Neuronal stem cell (in vitro differentiated cells): ENCODE measurements at regions not wholly inside any gene's neighbourhood (a gene's known extent, or its start where the extent isn't known, plus 50 kb on each side); places are given as distances from the start of the nearest gene placed in this dataset.

Experiments
- DNase-seq: peaks from one replicate; pipeline ENCODE4 v3.0.0-alpha.2; 2013; ENCODE audit warnings: low spot score
- H2AFZ ChIP-seq: one replicate; pipeline ENCODE4 v1.6.1; 2013; ENCODE audit warnings: mild to moderate bottlenecking, low read length, inconsistent platforms
- H2AK5ac ChIP-seq: 2 replicates; pipeline ENCODE4 v1.6.1; 2013; ENCODE audit warnings: low read depth, mild to moderate bottlenecking, inconsistent platforms, low read length, moderate library complexity, mixed read lengths
- H2BK120ac ChIP-seq: 2 replicates; pipeline ENCODE4 v1.6.1; 2013; ENCODE audit warnings: low read depth, mild to moderate bottlenecking, inconsistent platforms, low read length, moderate library complexity, mixed read lengths
- H2BK12ac ChIP-seq: one replicate; pipeline ENCODE4 v1.6.1; 2013; ENCODE audit warnings: low read length, inconsistent platforms
- H2BK15ac ChIP-seq: 2 replicates; pipeline ENCODE4 v1.6.1; 2013; ENCODE audit warnings: mild to moderate bottlenecking, low read length, inconsistent platforms, mixed read lengths
- H2BK5ac ChIP-seq: one replicate; pipeline ENCODE4 v1.6.1; 2013; ENCODE audit warnings: inconsistent platforms, mild to moderate bottlenecking, low read length, moderate library complexity
- H3K14ac ChIP-seq: one replicate; pipeline ENCODE4 v1.6.1; 2013; ENCODE audit warnings: low read length, inconsistent platforms
- H3K18ac ChIP-seq: 2 replicates; pipeline ENCODE4 v1.6.1; 2013; ENCODE audit warnings: low read length, inconsistent platforms
- H3K23ac ChIP-seq: 2 replicates; pipeline ENCODE4 v1.6.1; 2013; ENCODE audit warnings: low read depth, mild to moderate bottlenecking, mixed read lengths, low read length, inconsistent platforms; ENCODE audit not compliant: poor library complexity
- H3K27ac ChIP-seq: replicated peaks from 3 replicates; pipeline ENCODE4 v1.5.1; 2013; ENCODE audit warnings: low read length, inconsistent platforms
- H3K27me3 ChIP-seq, 3 experiments: 2 replicates each; pipeline ENCODE4 v1.6.1; 2013; ENCODE audit warnings: low read length in 3 of 3, mild to moderate bottlenecking in 2 of 3, inconsistent platforms in 1 of 3, low read depth in 1 of 3, mixed read lengths in 1 of 3, moderate library complexity in 1 of 3; ENCODE audit not compliant: control insufficient read depth in 3 of 3, insufficient read depth in 3 of 3
- H3K36me3 ChIP-seq, 2 donors: replicated peaks in 1 of 2; 2 replicates each; pipeline ENCODE4 v1.6.1; 2013; ENCODE audit warnings: low read length in 2 of 2; ENCODE audit not compliant: control insufficient read depth in 2 of 2, insufficient read depth in 2 of 2
- H3K4ac ChIP-seq: 2 replicates; pipeline ENCODE4 v1.6.1; 2013; ENCODE audit warnings: inconsistent platforms, mild to moderate bottlenecking, low read length, moderate library complexity
- H3K4me1 ChIP-seq, 2 donors: 1 replicate in 1 of 2; 2 replicates in 1 of 2; pipeline ENCODE4 v1.6.1; 2013; ENCODE audit warnings: low read length in 2 of 2, low read depth in 1 of 2; ENCODE audit not compliant: control insufficient read depth in 2 of 2, insufficient read depth in 1 of 2
- H3K4me2 ChIP-seq: one replicate; pipeline ENCODE4 v1.6.1; 2013; ENCODE audit warnings: mild to moderate bottlenecking, low read length, inconsistent platforms; ENCODE audit not compliant: insufficient read depth, poor library complexity, severe bottlenecking
- H3K4me3 ChIP-seq, 2 donors: 2 replicates each; pipeline ENCODE4 v1.5.1; 2013; ENCODE audit warnings: low read length in 2 of 2, mild to moderate bottlenecking in 2 of 2, inconsistent platforms in 1 of 2, moderate library complexity in 1 of 2
- H3K79me1 ChIP-seq: one replicate; pipeline ENCODE4 v1.6.1; 2013; ENCODE audit warnings: low read depth, mild to moderate bottlenecking, inconsistent platforms, low read length, moderate library complexity
- H3K9ac ChIP-seq: one replicate; pipeline ENCODE4 v1.6.1; 2013; ENCODE audit warnings: mild to moderate bottlenecking, low read depth, low read length, inconsistent platforms; ENCODE audit not compliant: poor library complexity
- H3K9me3 ChIP-seq, 2 donors: replicated peaks in 1 of 2; 2 replicates each; pipeline versions ENCODE3 to v1.6.1; 2013; ENCODE audit warnings: low read length in 2 of 2, mild to moderate bottlenecking in 2 of 2, inconsistent platforms in 1 of 2, low read depth in 1 of 2, mixed read lengths in 1 of 2, moderate library complexity in 1 of 2; ENCODE audit not compliant: control insufficient read depth in 2 of 2, insufficient read depth in 1 of 2
- H4K8ac ChIP-seq: one replicate; pipeline ENCODE4 v1.6.1; 2013; ENCODE audit warnings: low read depth, mild to moderate bottlenecking, inconsistent platforms, low read length, moderate library complexity
- H4K91ac ChIP-seq: one replicate; pipeline ENCODE4 v1.6.1; 2013; ENCODE audit warnings: low read length, low read depth, mild to moderate bottlenecking, inconsistent platforms; ENCODE audit not compliant: poor library complexity
- WGBS, 2 donors: extraction: QIAGEN DNeasy Blood & Tissue Kit; methylation state at CpG; one replicate each; pipeline ENCODE4 v1.1.7; 2013; ENCODE audit warnings: missing lambda C conversion rate in 2 of 2, mixed read lengths in 1 of 2; ENCODE audit not compliant: insufficient read length in 2 of 2, insufficient replicate concordance in 1 of 2; ENCODE audit errors: extremely low coverage in 2 of 2; 5-methylcytosine and 5-hydroxymethylcytosine counted together

DNA sequence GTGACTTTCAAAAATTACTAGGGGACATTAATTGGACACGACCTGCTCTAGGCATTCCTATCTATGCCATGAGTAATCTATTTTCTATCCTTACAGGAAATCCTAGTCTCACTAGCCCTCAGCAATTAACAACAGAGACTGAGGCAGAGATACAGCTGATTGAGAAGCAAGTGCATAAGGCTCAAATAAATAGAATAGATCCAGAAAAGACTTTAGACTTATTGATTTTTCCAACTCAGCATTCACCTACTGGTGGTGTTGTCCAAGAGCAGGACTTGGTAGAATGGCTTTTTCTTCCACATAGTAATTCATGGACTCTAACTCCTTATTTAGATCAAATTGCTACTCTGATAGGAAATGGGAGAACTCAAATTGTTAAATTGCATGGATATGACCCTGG, 148.0 kb downstream of the ZNF33B start:
- Histone ChIP-seq H2AK5ac (no peak overlapping the region), H3K14ac (no peak overlapping the region), H3K4me2 (no peak overlapping the region), H2BK12ac (no peak overlapping the region), H3K23ac (no peak overlapping the region), H3K4ac (no peak overlapping the region), H3K36me3 (no peaks in the 10 kb centered on the region), H3K4me3 (no peak overlapping the region), H3K79me1 (no peaks in the 10 kb centered on the region), H3K9me3 (peaks cover 0 to 19% of the 10 kb centered on the region in 2 donors), H3K9ac (no peak overlapping the region), H2BK120ac (no peak overlapping the region), H2AFZ (no peak overlapping the region), H4K8ac (no peak overlapping the region), H3K4me1 (no peaks in the 10 kb centered on the region), H2BK15ac (no peak overlapping the region), H3K18ac (no peak overlapping the region), H4K91ac (no peak overlapping the region), H2BK5ac (no peak overlapping the region), H3K27ac (no peak overlapping the region), H3K27me3 (peaks cover 0 to 2% (median 0%) of the 10 kb centered on the region in 3 experiments)
- WGBS, 2 donors = no CpG with 5 or more reads among the region's 1 CpG
- DNase-seq = no peak

DNA sequence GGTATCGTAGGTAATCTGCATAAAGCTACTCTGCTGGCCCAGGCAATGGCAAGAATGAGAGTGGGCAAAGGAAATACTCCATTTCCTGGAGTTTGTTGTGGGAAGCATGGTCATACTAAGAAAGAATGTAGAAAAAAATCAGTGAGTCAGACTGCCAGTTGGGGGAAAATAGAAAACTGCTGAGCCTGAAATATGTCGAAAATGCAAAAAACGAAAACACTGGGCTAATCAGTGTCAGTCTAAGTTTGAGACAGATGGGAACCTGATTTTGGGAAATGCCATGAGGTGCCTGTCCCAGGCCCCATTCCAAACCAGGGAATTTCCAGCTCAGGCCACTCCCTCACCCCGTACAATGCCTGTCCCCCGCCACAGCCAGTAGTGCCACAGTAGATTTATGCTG, 150.0 kb downstream of the ZNF33B start:
- peaks cover 0 to 2% (median 0%) of the 10 kb centered on the region in 3 experiments for H3K27me3 ChIP-seq
- no peaks in the 10 kb centered on the region for H3K4me1 ChIP-seq
- H2BK12ac ChIP-seq = no peak overlapping the region
- H2AFZ ChIP-seq = no peak overlapping the region
- H3K14ac ChIP-seq = no peak overlapping the region
- H3K4me2 ChIP-seq = no peak overlapping the region
- no peak overlapping the region for H3K4me3 ChIP-seq
- no peaks in the 10 kb centered on the region for H3K36me3 ChIP-seq
- H3K27ac ChIP-seq = no peak overlapping the region
- no peak overlapping the region for H3K4ac ChIP-seq
- H4K91ac ChIP-seq = no peak overlapping the region
- H2BK15ac ChIP-seq = no peak overlapping the region
- H3K9me3 ChIP-seq = peaks cover 0 to 15% of the 10 kb centered on the region in 2 donors
- no peaks in the 10 kb centered on the region for H3K79me1 ChIP-seq
- no peak overlapping the region for H2AK5ac ChIP-seq
- H3K18ac ChIP-seq = no peak overlapping the region
- no peak for DNase-seq
- no CpG with 5 or more reads among the region's 5 CpGs for WGBS, 2 donors
- H2BK120ac ChIP-seq = no peak overlapping the region
- no peak overlapping the region for H4K8ac ChIP-seq
- H2BK5ac ChIP-seq = no peak overlapping the region
- no peak overlapping the region for H3K23ac ChIP-seq
- no peak overlapping the region for H3K9ac ChIP-seq

- no peak overlapping the region for H3K4me3 ChIP-seq
- H3K14ac ChIP-seq = no peak overlapping the region
- no peak overlapping the region for H3K18ac ChIP-seq
- no peak overlapping the region for H2BK12ac ChIP-seq
- no peak overlapping the region for H2BK120ac ChIP-seq
- H3K79me1 ChIP-seq = no peaks in the 10 kb centered on the region
- H3K9me3 ChIP-seq = peaks cover 0 to 19% of the 10 kb centered on the region in 2 donors
- no peaks in the 10 kb centered on the region for H3K4me1 ChIP-seq
- no peak overlapping the region for H3K27ac ChIP-seq
- peaks cover 0 to 2% (median 0%) of the 10 kb centered on the region in 3 experiments for H3K27me3 ChIP-seq
- H2BK5ac ChIP-seq = no peak overlapping the region
- H2AFZ ChIP-seq = no peak overlapping the region
- no peak for DNase-seq
- H2AK5ac ChIP-seq = no peak overlapping the region
- no peak overlapping the region for H4K91ac ChIP-seq
- H3K36me3 ChIP-seq = no peaks in the 10 kb centered on the region
- no peak overlapping the region for H3K4ac ChIP-seq
- H3K9ac ChIP-seq = no peak overlapping the region
- H3K4me2 ChIP-seq = no peak overlapping the region
- WGBS, 2 donors = no CpG with 5 or more reads among the region's 1 CpG
- H4K8ac ChIP-seq = no peak overlapping the region
- no peak overlapping the region for H3K23ac ChIP-seq
- H2BK15ac ChIP-seq = no peak overlapping the region
Observed at GRCh38 chr10:42482411-42482810, 156.0 kb downstream of the ZNF33B start.

- Histone ChIP-seq H2BK120ac (no peak overlapping the region), H3K9me3 (peaks cover 0 to 22% of the 10 kb centered on the region in 2 donors), H3K4me1 (no peaks in the 10 kb centered on the region), H3K14ac (no peak overlapping the region), H3K18ac (no peak overlapping the region), H3K4me2 (no peak overlapping the region), H3K4ac (no peak overlapping the region), H3K27me3 (no peaks in the 10 kb centered on the region), H2BK5ac (no peak overlapping the region), H3K79me1 (no peaks in the 10 kb centered on the region), H3K27ac (no peak overlapping the region), H4K8ac (no peak overlapping the region), H2AFZ (no peak overlapping the region), H4K91ac (no peak overlapping the region), H3K4me3 (no peak overlapping the region), H2BK15ac (no peak overlapping the region), H3K23ac (no peak overlapping the region), H3K36me3 (no peaks in the 10 kb centered on the region), H2BK12ac (no peak overlapping the region), H3K9ac (no peak overlapping the region), H2AK5ac (no peak overlapping the region)
- DNase-seq = no peak
- no CpG with 5 or more reads among the region's 1 CpG for WGBS, 2 donors
Observed at GRCh38 chr10:42479057-42479456, 159.3 kb downstream of the ZNF33B start.
